NCI-H446 treated with DMSO at 0.1 percent for 48 hours (cell line): ENCODE measurements at regions not wholly inside any gene's neighbourhood (a gene's known extent, or its start where the extent isn't known, plus 50 kb on each side); places are given as distances from the start of the nearest gene placed in this dataset.

Experiments
- DNase-seq: peaks from one replicate; lab custom pipeline; 2025; lab: John Stamatoyannopoulos, UW

- no peak for DNase-seq
Observed at GRCh38 chr7:42758124-42758523, 153.7 kb downstream of the C7orf25 start.

GRCh38 chr7:42756841-42757240 is 155.0 kb downstream of the C7orf25 start:
- no peak for DNase-seq

GRCh38 chr7:42753811-42754363 is 158.0 kb downstream of the C7orf25 start:
- DNase-seq: no peak

- DNase-seq: no peak
Observed at GRCh38 chr7:42753367-42753766, 158.5 kb downstream of the C7orf25 start.

GRCh38 chr7:42750172-42750571 is 161.7 kb downstream of the C7orf25 start:
- no peak for DNase-seq

- no peak for DNase-seq
Observed at GRCh38 chr7:42747044-42747443, 164.8 kb downstream of the C7orf25 start.

- DNase-seq: no peak
Observed at GRCh38 chr7:42746214-42746613, 165.7 kb downstream of the C7orf25 start.

GRCh38 chr7:42745357-42746059 is 166.4 kb downstream of the C7orf25 start:
- peak; percentile 3 for DNase-seq

GRCh38 chr7:42744746-42745145 is 167.1 kb downstream of the C7orf25 start:
- no peak for DNase-seq

GRCh38 chr7:42743077-42743858 is 168.6 kb downstream of the C7orf25 start:
- no peak for DNase-seq

- DNase-seq: no peak
Observed at GRCh38 chr7:42742318-42742717, 169.6 kb downstream of the C7orf25 start.

- DNase-seq: no peak
Observed at GRCh38 chr7:42740408-42740807, 171.5 kb downstream of the C7orf25 start.

- DNase-seq: no peak
Observed at GRCh38 chr7:42739638-42740037, 172.2 kb downstream of the C7orf25 start.

- no peak for DNase-seq
Observed at GRCh38 chr7:42736931-42737330, 174.9 kb downstream of the C7orf25 start.

GRCh38 chr7:42735081-42735480 is 176.8 kb downstream of the C7orf25 start:
- DNase-seq: no peak

GRCh38 chr7:42734568-42734967 is 177.3 kb downstream of the C7orf25 start:
- no peak for DNase-seq

- DNase-seq: no peak
Observed at GRCh38 chr7:42733040-42733439, 178.8 kb downstream of the C7orf25 start.

GRCh38 chr7:42730586-42730985 is 181.3 kb downstream of the C7orf25 start:
- no peak for DNase-seq

GRCh38 chr7:42729053-42729765 is 182.7 kb downstream of the C7orf25 start:
- no peak for DNase-seq

- DNase-seq: no peak
Observed at GRCh38 chr7:42727451-42727850, 184.4 kb downstream of the C7orf25 start.

- no peak for DNase-seq
Observed at GRCh38 chr7:42726066-42726785, 185.6 kb downstream of the C7orf25 start.

GRCh38 chr7:42722716-42723115 is 189.2 kb downstream of the C7orf25 start:
- DNase-seq: no peak
